Parathyroid adenoma (tissue), 2 donors: ENCODE measurements at regions not wholly inside any gene's neighbourhood (a gene's known extent, or its start where the extent isn't known, plus 50 kb on each side); places are given as distances from the start of the nearest gene placed in this dataset.

Source experiments
- H2AFZ ChIP-seq: fragments of 300-600 bp; sonication (generic); one replicate; pipeline ENCODE4 v1.7.0; 2017; ENCODE audit warnings: antibody characterized with exemption, mild to moderate bottlenecking
- H3K27ac ChIP-seq: fragments of 300-600 bp; sonication (generic); one replicate; pipeline ENCODE4 v1.7.0; 2017
- H3K27me3 ChIP-seq: fragments of 300-600 bp; sonication (generic); one replicate; pipeline ENCODE4 v1.7.0; 2017; ENCODE audit warnings: low read length; ENCODE audit not compliant: control insufficient read depth, insufficient read depth
- H3K36me3 ChIP-seq: fragments of 300-600 bp; sonication (generic); one replicate; pipeline ENCODE4 v1.7.0; 2017; ENCODE audit warnings: low read length; ENCODE audit not compliant: control insufficient read depth, insufficient read depth
- H3K4me1 ChIP-seq: fragments of 300-600 bp; sonication (generic); one replicate; pipeline ENCODE4 v1.7.0; 2017; ENCODE audit warnings: control low read depth
- H3K4me2 ChIP-seq: fragments of 300-600 bp; sonication (generic); one replicate; pipeline ENCODE4 v1.7.0; 2017; ENCODE audit warnings: low read length
- H3K4me3 ChIP-seq: fragments of 300-600 bp; sonication (generic); one replicate; pipeline ENCODE4 v1.7.0; 2017; ENCODE audit warnings: low read depth, low read length
- H3K79me2 ChIP-seq: fragments of 300-600 bp; sonication (generic); one replicate; pipeline ENCODE4 v1.7.0; 2017; ENCODE audit warnings: control low read depth
- H3K9ac ChIP-seq: fragments of 300-600 bp; sonication (generic); one replicate; pipeline ENCODE4 v1.7.0; 2017; ENCODE audit warnings: mild to moderate bottlenecking
- H3K9me3 ChIP-seq: fragments of 300-600 bp; sonication (generic); one replicate; pipeline ENCODE4 v1.7.0; 2017; ENCODE audit warnings: low read length; ENCODE audit not compliant: control insufficient read depth
- TF ChIP-seq, protein P1 (sequence below): fragments of 300-600 bp; sonication (generic); IDR thresholded peaks from one replicate; pipeline ENCODE4 v1.7.0; 2017; ENCODE audit warnings: antibody characterized with exemption, mild to moderate bottlenecking
- donor health status: primary hyperparathyroidism.

DNA sequence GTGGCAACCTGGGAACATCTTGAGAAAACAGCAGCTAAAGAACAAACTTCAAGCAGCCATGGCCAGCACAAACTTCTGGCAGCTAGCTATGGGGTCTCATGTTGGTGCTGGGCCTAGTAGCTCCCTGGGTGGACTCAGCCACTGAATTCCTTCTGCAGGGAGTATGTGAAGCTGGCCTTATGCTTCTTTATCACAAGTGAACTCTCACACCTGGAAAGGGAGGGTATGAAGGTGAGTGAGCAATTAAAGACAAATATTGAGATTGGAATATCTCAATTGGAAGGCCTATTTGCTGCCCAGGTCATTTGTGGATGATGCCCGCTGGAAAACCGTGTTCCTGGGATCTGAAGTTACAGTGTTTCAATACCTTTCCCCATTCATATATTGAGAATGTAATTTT, 153.3 kb upstream of the RPS6KA3 start:
- H3K79me2 ChIP-seq = no peaks in the 10 kb centered on the region
- H3K4me3 ChIP-seq = no peak overlapping the region
- H3K9me3 ChIP-seq = no peaks in the 10 kb centered on the region
- no peaks in the 10 kb centered on the region for H3K4me1 ChIP-seq
- no peaks in the 10 kb centered on the region for H3K27me3 ChIP-seq
- no peak overlapping the region for H2AFZ ChIP-seq
- no peak overlapping the region for H3K9ac ChIP-seq
- no peak overlapping the region for H3K27ac ChIP-seq
- TF ChIP-seq, protein P1, sequence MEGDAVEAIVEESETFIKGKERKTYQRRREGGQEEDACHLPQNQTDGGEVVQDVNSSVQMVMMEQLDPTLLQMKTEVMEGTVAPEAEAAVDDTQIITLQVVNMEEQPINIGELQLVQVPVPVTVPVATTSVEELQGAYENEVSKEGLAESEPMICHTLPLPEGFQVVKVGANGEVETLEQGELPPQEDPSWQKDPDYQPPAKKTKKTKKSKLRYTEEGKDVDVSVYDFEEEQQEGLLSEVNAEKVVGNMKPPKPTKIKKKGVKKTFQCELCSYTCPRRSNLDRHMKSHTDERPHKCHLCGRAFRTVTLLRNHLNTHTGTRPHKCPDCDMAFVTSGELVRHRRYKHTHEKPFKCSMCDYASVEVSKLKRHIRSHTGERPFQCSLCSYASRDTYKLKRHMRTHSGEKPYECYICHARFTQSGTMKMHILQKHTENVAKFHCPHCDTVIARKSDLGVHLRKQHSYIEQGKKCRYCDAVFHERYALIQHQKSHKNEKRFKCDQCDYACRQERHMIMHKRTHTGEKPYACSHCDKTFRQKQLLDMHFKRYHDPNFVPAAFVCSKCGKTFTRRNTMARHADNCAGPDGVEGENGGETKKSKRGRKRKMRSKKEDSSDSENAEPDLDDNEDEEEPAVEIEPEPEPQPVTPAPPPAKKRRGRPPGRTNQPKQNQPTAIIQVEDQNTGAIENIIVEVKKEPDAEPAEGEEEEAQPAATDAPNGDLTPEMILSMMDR = no peak
- no peaks in the 10 kb centered on the region for H3K36me3 ChIP-seq
- H3K4me2 ChIP-seq = no peak overlapping the region

DNA sequence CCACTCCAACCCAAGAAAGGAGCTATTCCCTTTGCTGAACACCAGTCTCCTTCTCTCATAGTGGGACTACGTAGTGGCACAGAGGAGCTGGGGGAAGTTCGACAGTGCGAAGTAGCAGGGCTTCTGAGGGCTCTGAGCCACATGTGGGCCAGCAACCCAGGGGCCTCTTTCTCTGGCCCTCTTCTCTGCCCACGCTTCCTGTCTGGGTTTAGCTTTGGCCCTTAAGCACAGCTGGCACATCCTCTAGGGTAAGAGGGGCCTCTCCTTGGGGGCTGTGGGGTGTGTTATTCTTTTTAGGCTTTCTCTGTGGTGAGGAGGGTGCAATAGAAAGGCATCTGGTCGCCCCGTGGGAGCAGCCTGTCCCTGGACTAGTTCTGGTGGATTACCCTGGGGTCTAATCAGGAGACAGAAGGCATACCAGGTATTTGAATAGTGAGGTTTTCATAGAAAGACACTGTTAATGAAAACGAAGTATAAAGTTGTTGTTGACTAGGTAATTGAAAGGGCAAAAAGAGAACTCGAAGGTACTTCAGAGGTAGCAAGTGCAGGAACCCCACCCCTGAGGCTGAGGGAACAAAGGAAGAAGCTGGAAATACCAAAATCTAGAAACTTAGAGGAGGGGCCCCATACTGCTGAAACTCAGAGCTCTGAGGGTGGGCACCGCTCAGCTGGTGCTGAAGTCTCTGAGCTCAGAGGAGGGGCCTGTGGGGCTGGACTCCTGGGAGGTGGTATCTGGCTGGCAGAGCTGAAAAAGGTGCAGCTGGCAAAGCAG, 151.9 kb upstream of the RPS6KA3 start:
- H3K27ac ChIP-seq = no peak overlapping the region
- H3K4me2 ChIP-seq = no peak overlapping the region
- no peak overlapping the region for H3K4me3 ChIP-seq
- no peaks in the 10 kb centered on the region for H3K9me3 ChIP-seq
- H3K27me3 ChIP-seq = no peaks in the 10 kb centered on the region
- H3K79me2 ChIP-seq = no peaks in the 10 kb centered on the region
- no peak overlapping the region for H3K9ac ChIP-seq
- no peaks in the 10 kb centered on the region for H3K36me3 ChIP-seq
- TF ChIP-seq, protein P1 = no peak
- no peak overlapping the region for H2AFZ ChIP-seq
- no peaks in the 10 kb centered on the region for H3K4me1 ChIP-seq

DNA sequence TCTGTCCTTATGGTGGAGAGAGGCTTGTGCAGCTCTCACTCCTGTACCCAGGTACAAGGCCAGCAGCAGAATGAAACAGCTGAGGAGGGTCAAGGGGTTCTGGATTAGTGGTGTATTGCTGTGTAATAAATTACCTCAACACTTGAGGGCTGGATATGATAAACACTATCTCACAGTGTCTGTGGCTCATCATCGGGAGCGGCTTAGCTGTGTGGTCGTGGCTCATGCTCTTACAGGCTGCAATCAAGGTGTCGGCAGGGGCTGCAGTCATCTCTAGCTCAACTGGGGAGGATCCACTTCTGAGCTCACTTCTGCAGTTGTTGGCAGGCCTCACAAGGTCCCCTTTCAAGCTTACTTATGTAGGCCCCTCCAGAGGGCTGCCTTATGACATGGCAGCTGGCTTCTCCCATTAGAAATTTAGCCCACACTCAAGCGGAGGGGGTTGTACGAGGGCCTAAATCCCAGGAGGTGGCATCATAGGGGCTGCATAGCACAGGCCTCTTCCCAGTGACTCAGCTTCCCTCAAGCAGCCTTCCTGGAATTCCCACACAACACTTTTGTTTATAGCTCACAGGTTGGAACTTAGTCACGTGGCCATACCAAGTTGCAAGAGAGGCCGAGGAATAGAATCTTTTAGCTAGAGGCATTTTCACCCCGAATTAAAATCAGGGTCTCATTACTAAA, 148.2 kb upstream of the RPS6KA3 start:
- Histone ChIP-seq H3K27me3 (no peaks in the 10 kb centered on the region), H3K4me3 (no peak overlapping the region), H3K4me2 (no peak overlapping the region), H3K9ac (no peak overlapping the region), H3K79me2 (no peaks in the 10 kb centered on the region), H3K4me1 (no peaks in the 10 kb centered on the region), H3K9me3 (no peaks in the 10 kb centered on the region), H3K36me3 (no peaks in the 10 kb centered on the region), H2AFZ (no peak overlapping the region), H3K27ac (no peak overlapping the region)
- TF ChIP-seq, protein P1 = no peak

DNA sequence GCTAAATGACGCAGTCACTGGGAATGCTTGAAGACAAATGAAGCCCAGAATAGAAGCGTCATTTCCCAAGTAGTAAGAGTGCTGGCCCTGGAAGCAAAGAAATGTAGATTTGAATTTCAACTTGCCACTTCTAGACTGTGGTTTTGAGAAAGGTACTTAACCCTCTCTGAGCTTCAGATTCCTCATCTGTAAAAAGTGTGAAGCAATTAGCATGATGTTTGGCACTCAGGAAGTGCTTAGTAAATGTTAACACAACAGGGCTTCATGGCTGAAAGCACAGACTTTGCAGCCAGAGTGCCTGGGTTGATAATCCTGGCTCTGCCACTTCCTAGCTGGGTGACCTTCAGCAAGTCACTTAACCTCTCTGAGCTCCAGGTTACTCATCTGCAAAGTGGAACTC, 147.4 kb upstream of the RPS6KA3 start:
- no peaks in the 10 kb centered on the region for H3K79me2 ChIP-seq
- H3K4me3 ChIP-seq = no peak overlapping the region
- H3K9ac ChIP-seq = no peak overlapping the region
- H3K9me3 ChIP-seq = no peaks in the 10 kb centered on the region
- no peak overlapping the region for H2AFZ ChIP-seq
- no peaks in the 10 kb centered on the region for H3K4me1 ChIP-seq
- no peak overlapping the region for H3K27ac ChIP-seq
- H3K36me3 ChIP-seq = no peaks in the 10 kb centered on the region
- no peaks in the 10 kb centered on the region for H3K27me3 ChIP-seq
- TF ChIP-seq, protein P1 = no peak
- no peak overlapping the region for H3K4me2 ChIP-seq
